GM18517 (cell line): ENCODE measurements at regions not wholly inside any gene's neighbourhood (a gene's known extent, or its start where the extent isn't known, plus 50 kb on each side); places are given as distances from the start of the nearest gene placed in this dataset.

Source experiments
- ATAC-seq: cut with Tn5 transposase; IDR thresholded peaks from one replicate; pipeline ENCODE4 v1.9.1; 2021; ENCODE audit warnings: mild to moderate bottlenecking, moderate library complexity; ENCODE audit not compliant: unreplicated experiment

GRCh38 chr18:72368308-72368707, 175.8 kb downstream of the CBLN2 start:
- ATAC-seq, result no peak

DNA sequence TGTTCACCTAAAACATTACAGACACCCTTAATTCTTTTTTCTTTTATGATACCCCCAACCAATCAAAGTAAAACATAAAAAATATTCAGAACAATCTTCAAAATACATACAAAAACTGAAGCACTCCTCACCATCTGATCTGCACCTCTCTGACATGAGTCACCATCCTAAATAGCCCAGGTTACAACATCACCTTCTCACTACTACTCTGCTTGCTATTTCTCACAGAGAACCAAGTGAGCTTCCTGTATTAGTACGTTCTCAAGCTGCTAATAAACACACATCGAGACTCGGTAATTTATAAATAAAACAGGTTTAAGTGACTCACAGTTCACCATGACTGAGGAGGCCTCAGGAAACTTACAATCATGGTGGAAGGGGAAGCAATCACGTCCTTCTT, 183.5 kb downstream of the CBLN2 start:
- ATAC-seq, result no peak

GRCh38 chr18:72342933-72343332, 201.2 kb downstream of the CBLN2 start:
- ATAC-seq, result no peak

- ATAC-seq, result no peak
These were observed 204.2 kb downstream of the CBLN2 start for GRCh38 chr18:72339976-72340375.

DNA sequence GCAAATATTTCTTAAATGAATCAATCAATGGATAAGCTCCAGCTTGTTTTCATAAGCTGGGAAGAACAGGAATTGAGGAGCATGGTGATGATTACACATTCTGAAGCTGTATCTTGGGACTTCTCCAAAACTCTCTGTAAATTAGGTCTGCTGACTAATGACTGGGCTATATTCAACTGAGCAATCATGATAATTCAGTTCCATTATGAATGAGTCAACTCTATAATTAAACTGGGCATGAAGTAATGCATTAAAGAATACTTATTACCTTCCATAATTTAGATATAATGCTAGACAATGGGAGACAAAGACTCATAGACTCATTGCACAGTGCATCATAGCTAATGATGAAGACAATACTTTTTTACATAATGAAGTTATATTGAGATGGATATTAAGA, 207.4 kb downstream of the CBLN2 start:
- ATAC-seq, result no peak

DNA sequence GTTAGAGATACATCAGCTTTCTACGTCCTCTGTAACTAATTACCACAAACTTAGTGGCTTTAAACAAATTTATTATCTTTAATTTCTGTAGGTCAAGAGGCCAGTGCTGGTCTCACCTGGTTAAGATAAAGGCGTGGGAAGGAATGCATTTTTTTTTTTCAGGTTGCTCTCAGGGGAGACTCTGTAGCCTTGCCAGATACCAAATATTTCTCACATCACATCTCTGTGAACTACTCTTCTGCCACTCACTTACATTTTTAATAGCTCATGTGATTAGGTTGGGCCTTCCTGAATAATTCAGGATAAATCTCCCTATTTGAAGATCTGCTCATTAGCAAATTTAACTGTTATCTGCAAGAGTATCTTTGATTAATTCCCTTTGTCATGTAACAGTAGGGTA, 214.6 kb downstream of the CBLN2 start:
- ATAC-seq, result no peak

GRCh38 chr18:72325307-72325706, 218.8 kb downstream of the CBLN2 start:
- no peak for ATAC-seq

DNA sequence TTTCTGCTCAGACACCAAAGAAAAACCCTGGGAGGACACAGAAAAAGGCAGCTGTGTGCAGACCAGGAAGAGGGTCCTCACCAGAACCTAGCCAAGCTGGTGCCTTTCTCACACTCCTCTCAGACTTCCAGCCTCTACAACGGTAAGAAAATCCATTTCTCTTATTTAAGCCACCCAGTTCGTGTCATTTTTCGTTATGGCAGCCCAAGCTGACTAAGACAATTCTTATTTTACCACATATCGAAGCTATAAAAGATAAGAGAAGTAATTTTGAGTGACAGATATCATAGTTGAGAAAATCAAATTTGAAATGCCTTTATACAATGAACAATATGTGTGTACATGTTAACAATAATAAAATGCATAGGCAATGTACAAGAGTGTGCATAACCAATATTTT, 219.5 kb downstream of the CBLN2 start:
- no peak for ATAC-seq

- no peak for ATAC-seq
These were observed 227.6 kb downstream of the CBLN2 start for GRCh38 chr18:72316497-72316896.

DNA sequence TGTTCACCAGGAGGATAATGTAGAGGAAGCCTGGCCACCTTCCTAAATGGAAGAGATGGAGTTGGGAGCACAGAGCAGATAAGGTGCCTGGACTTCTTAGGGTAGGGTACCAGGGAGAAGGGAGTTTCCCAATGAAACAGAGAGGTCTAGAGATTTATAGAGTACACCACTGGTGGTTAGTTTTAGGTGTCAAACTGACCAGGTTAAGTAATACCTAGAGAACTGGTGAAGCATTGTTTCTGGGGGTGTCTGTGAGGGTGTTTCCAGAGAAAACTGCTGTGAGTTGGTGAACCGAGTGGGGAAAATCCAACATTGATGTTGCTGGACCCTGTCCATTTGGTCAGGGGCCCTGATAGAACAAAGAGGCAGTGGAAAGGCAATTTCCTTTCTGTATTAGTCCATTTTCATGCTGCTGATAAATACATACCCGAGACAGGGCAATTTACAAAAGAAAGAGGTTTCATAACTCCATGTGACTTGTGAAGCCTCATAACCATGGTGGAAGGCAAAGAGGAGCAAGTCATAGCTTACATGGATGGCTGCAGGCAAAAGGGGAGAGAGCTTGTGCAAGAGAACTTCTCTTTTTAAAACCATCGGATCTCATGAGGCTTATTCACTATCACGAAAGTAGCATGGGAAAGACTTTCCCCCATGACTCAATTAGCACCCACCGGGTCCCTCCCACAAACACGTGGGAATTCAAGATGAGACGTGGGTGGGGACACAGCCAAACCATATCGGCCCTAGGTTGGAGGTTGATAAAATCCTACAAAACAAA, 260.8 kb downstream of the CBLN2 start:
- no peak for ATAC-seq

DNA sequence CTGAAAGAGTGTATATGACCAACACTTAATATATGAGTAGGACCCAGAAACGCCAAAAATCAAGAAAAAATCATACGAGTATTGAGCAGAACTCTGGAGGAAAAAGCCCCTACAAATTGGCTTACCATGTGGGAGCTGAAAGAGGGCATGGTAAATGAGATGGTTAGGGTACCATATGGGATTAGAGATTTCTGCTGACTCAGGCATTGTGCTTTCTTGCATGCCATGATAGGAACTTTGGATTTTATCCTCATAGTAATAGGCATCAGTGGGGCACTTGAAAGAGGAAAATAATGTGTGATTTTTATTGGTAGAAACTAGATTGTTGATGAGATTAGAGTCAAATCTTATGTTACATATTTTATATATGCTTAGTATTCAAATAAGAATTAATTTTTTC, 271.1 kb downstream of the CBLN2 start:
- no peak for ATAC-seq

DNA sequence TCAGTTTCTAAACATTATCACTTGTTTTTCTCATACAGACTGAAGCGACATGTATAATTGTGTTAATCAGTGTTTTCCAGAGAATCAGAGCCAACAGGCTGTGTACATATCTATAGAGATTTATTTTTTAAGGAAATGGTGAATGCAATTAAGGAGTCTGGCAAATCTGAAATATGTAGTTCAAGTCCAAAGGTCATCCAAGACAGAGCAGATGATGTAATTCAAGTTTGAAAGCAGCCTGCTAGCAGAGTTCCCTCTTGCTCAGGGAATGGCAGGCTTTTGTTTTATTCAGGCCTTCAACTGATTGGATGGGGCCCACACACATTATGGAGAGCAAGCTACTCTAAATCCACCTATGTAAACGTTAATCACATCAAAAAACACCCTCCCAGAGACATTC, 282.6 kb downstream of the CBLN2 start:
- no peak for ATAC-seq

DNA sequence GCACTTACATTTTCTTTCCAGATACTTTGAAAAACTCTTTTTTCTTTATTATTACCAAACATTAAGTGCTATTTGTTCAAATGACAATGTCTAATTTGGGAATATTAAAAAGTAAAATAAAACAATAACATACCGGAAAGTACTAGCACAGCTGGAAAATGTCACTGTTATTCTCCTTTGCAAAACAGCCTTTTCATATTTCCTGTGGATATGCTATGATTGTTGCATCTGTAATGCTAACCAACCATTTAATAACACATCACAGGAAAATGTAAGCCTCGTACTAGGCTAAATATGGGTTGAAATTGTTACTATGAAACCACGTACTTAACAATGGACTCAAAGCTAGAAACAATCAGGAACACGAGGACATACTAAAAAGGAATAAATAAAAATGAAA, 298.1 kb downstream of the CBLN2 start:
- no peak for ATAC-seq

GRCh38 chr18:72235422-72235821, 308.7 kb downstream of the CBLN2 start:
- ATAC-seq, result no peak

DNA sequence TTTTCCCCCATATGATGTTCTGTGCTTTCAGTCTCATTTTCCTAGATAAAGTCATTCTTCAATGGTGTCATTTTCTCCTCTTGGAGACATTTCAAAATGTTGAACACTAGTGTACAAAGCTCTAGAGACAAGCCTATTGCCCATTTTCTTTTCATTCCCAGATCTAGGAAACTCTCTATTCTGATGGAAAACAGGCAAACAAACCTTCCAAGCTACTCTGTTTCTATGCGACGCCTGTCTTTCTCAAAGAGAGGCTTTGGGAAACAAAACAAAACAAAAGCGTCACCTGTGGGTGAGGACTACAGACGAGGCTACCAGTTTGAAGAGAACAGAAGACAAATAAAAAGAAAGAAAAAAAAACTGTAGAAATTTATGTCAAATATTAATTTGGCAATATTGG, 311.0 kb downstream of the CBLN2 start:
- ATAC-seq, result no peak

GRCh38 chr18:72232644-72233043, 311.5 kb downstream of the CBLN2 start:
- ATAC-seq, result no peak

DNA sequence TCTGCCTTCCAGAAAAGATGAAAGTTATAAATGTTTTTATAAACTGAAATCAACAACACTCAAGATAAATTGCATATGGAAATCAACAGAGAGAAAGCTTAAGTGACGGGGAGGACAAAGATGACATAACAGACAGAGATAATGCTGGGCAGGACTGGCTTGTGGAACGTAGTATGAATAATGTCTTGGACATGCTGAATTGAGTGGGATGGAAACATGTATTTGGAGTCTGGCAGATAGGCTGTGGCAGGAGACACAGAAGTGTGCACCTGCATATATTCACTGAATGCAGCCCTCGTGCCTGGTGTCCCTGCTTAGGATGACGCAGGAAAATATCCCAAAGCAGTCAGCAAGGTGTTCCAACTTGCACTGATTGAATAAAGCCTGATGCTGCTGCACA, 318.2 kb downstream of the CBLN2 start:
- no peak for ATAC-seq

DNA sequence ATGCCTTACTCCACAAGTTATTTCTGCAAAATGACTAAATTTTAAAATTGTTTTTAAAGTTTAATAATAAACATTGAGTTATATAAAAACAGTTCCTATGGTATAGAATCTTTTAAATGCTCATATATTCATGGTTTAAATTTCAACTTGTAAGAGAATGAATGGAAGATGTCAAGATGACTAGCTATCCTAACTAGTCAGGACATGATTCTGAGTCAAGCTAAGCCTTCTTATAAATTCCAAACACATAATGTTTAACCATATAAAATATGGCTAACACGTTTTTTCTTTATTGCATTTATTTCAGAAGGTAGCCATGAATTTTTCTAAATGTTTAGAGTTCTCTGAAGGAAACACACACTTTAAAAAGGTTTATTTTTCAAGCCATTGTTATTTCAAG, 320.4 kb downstream of the CBLN2 start:
- ATAC-seq, result no peak

- no peak for ATAC-seq
These were observed 335.0 kb downstream of the CBLN2 start for GRCh38 chr18:72208920-72209676.

GRCh38 chr18:72207280-72207679, 336.9 kb downstream of the CBLN2 start:
- no peak for ATAC-seq

DNA sequence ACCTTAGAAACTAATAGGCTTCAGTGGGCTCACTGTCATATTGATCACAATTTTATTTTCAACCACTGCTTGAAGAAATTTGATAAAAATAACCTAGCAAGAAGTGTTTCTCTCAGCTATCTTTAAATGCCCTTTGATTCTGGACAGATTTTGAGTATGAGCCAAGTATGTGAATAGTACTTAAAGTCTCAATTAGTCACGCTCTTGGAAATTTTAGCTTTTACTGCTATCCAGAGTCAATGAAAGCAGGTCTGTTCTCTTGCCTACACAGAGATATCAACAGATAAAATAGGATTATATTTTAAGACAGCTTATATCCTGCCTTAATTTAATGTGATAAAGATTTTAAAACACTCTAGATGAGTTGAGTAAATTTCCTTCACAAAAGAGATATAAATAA, 337.3 kb downstream of the CBLN2 start:
- ATAC-seq, result no peak

- no peak for ATAC-seq
These were observed 343.1 kb downstream of the CBLN2 start for GRCh38 chr18:72201032-72201431.

GRCh38 chr18:72197591-72197990, 346.6 kb downstream of the CBLN2 start:
- ATAC-seq, result no peak
